Ovary (tissue), 7 donors: ENCODE measurements at regions not wholly inside any gene's neighbourhood (a gene's known extent, or its start where the extent isn't known, plus 50 kb on each side); places are given as distances from the start of the nearest gene placed in this dataset.

Experiments used
- DNase-seq, 5 donors: peaks; one replicate each; pipeline ENCODE4 v3.0.0-alpha.2; 2019 to 2020
- H3K27ac ChIP-seq, 2 donors: fragments of 200-600 bp; one replicate each; pipeline versions ENCODE4 v1.5.1 to v1.8.0; 2019 to 2022
- H3K27me3 ChIP-seq: fragments of 200-600 bp; one replicate; pipeline ENCODE4 v1.8.0; 2022
- H3K36me3 ChIP-seq: fragments of 200-600 bp; sonication (generic); one replicate; pipeline ENCODE4 v1.5.1; 2019
- H3K4me1 ChIP-seq: one replicate; pipeline ENCODE4 v1.8.1; 2013; ENCODE audit warnings: mild to moderate bottlenecking, moderate library complexity; ENCODE audit not compliant: insufficient read depth
- H3K4me3 ChIP-seq: fragments of 200-600 bp; sonication (generic); one replicate; pipeline ENCODE4 v1.5.1; 2017
- H3K9me3 ChIP-seq, 2 donors: fragments of 200-600 bp in 1 of 2; sonication (generic) in 1 of 2; one replicate each; pipeline versions ENCODE4 v1.5.1 to v1.8.1; 2013 to 2019; ENCODE audit warnings: mild to moderate bottlenecking in 1 of 2, moderate library complexity in 1 of 2
- EP300 ChIP-seq: sonication (generic); formaldehyde crosslinking; IDR thresholded peaks from one replicate; pipeline ENCODE4 v1.6.1; 2017; ENCODE audit warnings: antibody characterized with exemption
- POLR2A ChIP-seq: fragments of 450-650 bp; IDR thresholded peaks from one replicate; pipeline ENCODE4 v1.6.1; 2017; ENCODE audit warnings: antibody characterized with exemption, mild to moderate bottlenecking, moderate library complexity
- WGBS, 3 donors: extraction: QIAGEN DNeasy Blood & Tissue Kit in 1 of 3; methylation state at CpG; one replicate each; pipeline versions ENCODE4 v1.1.5 to v1.1.7; 2013 to 2017; 5-methylcytosine and 5-hydroxymethylcytosine counted together
- intact Hi-C, 4 donors: fragments of 100-400 bp; cut with DNase I; formaldehyde crosslinking; loops; one replicate each; pipeline versions ENCODE4 v1.11.0 to v1.15.1; 2022 to 2023
- TF ChIP-seq, protein P1 (sequence below), 3 donors: fragments of 450-650 bp in 2 of 3; fragments of 200-600 bp in 1 of 3; IDR thresholded peaks; one replicate each; pipeline versions ENCODE4 v1.5.1 to v1.8.0; 2016 to 2022; ENCODE audit warnings: antibody characterized with exemption in 3 of 3, mild to moderate bottlenecking in 1 of 3
- donor health status: DM: no; HTN: no; CAD: no; lungs with moderate emphysema.
- donor health status: DM: no; HTN: no; CAD: no.
- donor health status: Bipolar disorder and iron deficiency.
- donor health status: DM: no; HTN: no; CAD: no.
- donor health status: DM: yes; HTN: yes; CAD: no.

DNA sequence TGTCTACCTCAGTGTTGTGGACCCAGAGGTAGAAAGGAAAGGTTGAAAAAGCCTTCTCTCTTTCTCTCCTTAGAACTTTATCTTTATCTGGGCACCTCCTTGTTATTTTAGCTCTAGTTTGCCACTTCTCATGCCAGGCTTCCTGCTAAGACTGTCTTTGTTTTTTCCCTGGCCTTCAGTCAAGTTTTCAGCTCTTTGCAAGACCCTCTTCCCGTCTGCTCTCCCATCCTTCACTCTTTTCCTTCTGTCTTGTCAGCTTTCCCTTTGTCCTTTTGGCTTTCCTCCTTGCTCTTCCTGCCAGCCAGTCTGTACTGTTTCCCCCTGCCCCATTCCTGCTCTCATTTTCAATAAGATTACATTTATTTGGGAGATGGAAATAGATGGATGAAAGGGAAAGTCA is 86.8 kb upstream of the CCN6 start:
- Histone ChIP-seq H3K4me1 (peaks cover 1% of the 10 kb centered on the region), H3K36me3 (no peaks in the 10 kb centered on the region), H3K27ac (no peak overlapping the region), H3K9me3 (no peaks in the 10 kb centered on the region), H3K4me3 (no peak overlapping the region), H3K27me3 (no peaks in the 10 kb centered on the region)
- DNase-seq = no peak
- intact Hi-C loops = no loop called here
- WGBS, 3 donors = 64 to 77% (median 74%) methylated on average over 1 of the region's 1 CpG
- TF ChIP-seq POLR2A (no peak), EP300 (no peak)
- TF ChIP-seq, protein P1, sequence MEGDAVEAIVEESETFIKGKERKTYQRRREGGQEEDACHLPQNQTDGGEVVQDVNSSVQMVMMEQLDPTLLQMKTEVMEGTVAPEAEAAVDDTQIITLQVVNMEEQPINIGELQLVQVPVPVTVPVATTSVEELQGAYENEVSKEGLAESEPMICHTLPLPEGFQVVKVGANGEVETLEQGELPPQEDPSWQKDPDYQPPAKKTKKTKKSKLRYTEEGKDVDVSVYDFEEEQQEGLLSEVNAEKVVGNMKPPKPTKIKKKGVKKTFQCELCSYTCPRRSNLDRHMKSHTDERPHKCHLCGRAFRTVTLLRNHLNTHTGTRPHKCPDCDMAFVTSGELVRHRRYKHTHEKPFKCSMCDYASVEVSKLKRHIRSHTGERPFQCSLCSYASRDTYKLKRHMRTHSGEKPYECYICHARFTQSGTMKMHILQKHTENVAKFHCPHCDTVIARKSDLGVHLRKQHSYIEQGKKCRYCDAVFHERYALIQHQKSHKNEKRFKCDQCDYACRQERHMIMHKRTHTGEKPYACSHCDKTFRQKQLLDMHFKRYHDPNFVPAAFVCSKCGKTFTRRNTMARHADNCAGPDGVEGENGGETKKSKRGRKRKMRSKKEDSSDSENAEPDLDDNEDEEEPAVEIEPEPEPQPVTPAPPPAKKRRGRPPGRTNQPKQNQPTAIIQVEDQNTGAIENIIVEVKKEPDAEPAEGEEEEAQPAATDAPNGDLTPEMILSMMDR (IDR thresholded peaks at IDR 0.05) = no peak

DNA sequence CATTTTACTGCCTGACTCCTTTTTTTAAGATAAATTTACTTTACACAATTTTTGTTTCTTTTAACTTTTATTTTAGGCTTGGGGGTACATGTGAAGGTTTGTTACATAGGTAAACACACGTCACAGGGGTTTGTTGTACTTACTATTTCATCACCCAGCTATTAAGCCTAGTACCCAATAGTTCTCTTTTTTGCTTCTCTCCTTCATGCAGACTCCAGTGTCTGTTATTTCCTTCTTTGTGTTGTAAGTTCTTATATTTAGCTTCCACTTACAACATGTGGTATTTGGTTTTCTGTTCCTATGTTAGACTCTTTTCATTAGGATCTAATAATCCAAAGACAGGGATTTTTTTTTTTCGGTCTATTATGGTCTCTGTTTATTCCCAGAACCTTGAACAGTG is 83.5 kb upstream of the CCN6 start:
- Histone ChIP-seq H3K4me3 (no peak overlapping the region), H3K36me3 (no peaks in the 10 kb centered on the region), H3K27me3 (no peaks in the 10 kb centered on the region), H3K9me3 (no peaks in the 10 kb centered on the region), H3K27ac (no peak overlapping the region), H3K4me1 (peaks cover 1% of the 10 kb centered on the region)
- no peak for DNase-seq
- intact Hi-C loops = no loop called here
- 89 to 93% (median 92%) methylated on average over 2 of the region's 2 CpGs for WGBS, 3 donors
- no peak for TF ChIP-seq POLR2A
- TF ChIP-seq, protein P1 (IDR thresholded peaks at IDR 0.05) = no peak
- TF ChIP-seq EP300 = no peak

DNA sequence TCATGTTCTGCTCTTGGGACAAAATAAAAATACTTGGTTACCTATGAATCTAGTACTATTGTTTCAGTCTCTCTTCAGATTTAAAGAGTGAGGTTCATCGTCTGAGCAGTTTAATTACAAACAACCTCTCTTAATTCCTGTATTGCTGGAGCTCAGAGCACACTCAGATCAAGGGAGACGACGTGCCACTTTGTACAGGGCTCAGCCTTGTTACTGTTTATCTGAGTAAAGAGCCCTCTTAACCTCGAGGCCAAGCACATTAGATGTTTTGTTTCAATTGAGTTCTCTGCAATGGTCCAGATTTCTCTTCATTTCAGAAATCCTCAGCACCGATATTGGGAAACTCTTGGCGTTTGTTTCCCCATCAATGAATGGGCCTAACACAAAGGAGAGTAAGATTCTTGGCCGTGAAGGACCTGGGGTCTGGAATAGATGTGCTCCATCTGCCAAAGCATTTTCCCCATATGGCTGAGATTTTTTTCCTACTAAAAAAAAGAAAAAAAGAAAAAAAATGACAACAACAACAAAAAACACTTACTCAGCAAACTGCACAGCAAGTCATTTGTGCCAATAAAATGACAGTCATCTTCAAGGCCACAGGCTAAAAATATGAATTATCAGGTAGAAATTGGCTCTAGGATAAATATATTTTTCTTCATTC is 82.6 kb upstream of the CCN6 start:
- intact Hi-C loops = no loop called here
- TF ChIP-seq POLR2A = no peak
- TF ChIP-seq, protein P1 (IDR thresholded peaks at IDR 0.05) = no peak
- no peak for TF ChIP-seq EP300
- H3K36me3 ChIP-seq = no peaks in the 10 kb centered on the region
- H3K4me1 ChIP-seq = peaks cover 1% of the 10 kb centered on the region
- H3K4me3 ChIP-seq = no peak overlapping the region
- no peaks in the 10 kb centered on the region for H3K27me3 ChIP-seq
- no peak for DNase-seq
- WGBS, 3 donors = 68 to 82% (median 69%) methylated on average over 7 of the region's 7 CpGs
- H3K9me3 ChIP-seq = no peaks in the 10 kb centered on the region
- no peak overlapping the region for H3K27ac ChIP-seq

DNA sequence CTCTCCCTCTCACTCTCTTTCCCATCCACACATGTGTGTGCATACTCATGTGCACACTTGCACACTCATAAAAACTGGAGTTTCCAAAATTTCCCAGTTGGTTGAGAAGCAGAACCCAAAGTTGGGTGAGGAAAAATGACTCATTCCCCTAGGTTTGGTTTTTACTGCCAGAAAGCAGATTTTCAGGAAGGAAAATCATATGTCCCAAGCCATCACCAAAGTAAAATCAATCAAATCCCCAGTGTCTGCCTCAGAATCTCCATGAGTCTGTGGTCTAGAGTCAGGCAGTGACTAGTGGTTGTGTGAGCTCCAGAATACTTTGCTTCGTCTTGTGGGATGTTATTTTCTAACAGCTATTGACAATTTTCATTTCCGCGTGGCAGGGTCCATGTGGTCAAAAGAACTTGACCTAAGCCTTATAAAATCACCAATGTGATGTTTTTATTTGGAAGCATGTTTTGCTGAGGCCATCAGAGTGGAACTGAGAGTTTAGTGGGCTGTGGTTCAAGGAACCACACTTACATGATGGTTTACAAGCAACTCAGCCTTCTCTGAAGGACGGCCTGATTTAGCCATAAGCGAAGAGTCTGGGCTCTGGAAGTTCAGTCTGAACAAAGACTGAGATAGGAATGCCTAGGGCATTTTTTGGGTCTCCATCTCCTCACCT is 81.9 kb upstream of the CCN6 start:
- WGBS, 3 donors = 88 to 96% (median 92%) methylated on average over 5 of the region's 5 CpGs
- intact Hi-C loops = no loop called here
- Histone ChIP-seq H3K27me3 (no peaks in the 10 kb centered on the region), H3K4me3 (no peak overlapping the region), H3K27ac (no peak overlapping the region), H3K36me3 (no peaks in the 10 kb centered on the region), H3K9me3 (no peaks in the 10 kb centered on the region), H3K4me1 (peaks cover 1% of the 10 kb centered on the region)
- no peak for DNase-seq
- TF ChIP-seq, protein P1 (IDR thresholded peaks at IDR 0.05) = no peak
- TF ChIP-seq EP300 = no peak
- TF ChIP-seq POLR2A = no peak
